Neuronal stem cell (in vitro differentiated cells): ENCODE measurements at regions not wholly inside any gene's neighbourhood (a gene's known extent, or its start where the extent isn't known, plus 50 kb on each side); places are given as distances from the start of the nearest gene placed in this dataset.

Experiments used
- DNase-seq: peaks from one replicate; pipeline ENCODE4 v3.0.0-alpha.2; 2013; ENCODE audit warnings: low spot score
- H2AFZ ChIP-seq: one replicate; pipeline ENCODE4 v1.6.1; 2013; ENCODE audit warnings: mild to moderate bottlenecking, low read length, inconsistent platforms
- H2AK5ac ChIP-seq: 2 replicates; pipeline ENCODE4 v1.6.1; 2013; ENCODE audit warnings: low read depth, mild to moderate bottlenecking, inconsistent platforms, low read length, moderate library complexity, mixed read lengths
- H2BK120ac ChIP-seq: 2 replicates; pipeline ENCODE4 v1.6.1; 2013; ENCODE audit warnings: low read depth, mild to moderate bottlenecking, inconsistent platforms, low read length, moderate library complexity, mixed read lengths
- H2BK12ac ChIP-seq: one replicate; pipeline ENCODE4 v1.6.1; 2013; ENCODE audit warnings: low read length, inconsistent platforms
- H2BK15ac ChIP-seq: 2 replicates; pipeline ENCODE4 v1.6.1; 2013; ENCODE audit warnings: mild to moderate bottlenecking, low read length, inconsistent platforms, mixed read lengths
- H2BK5ac ChIP-seq: one replicate; pipeline ENCODE4 v1.6.1; 2013; ENCODE audit warnings: inconsistent platforms, mild to moderate bottlenecking, low read length, moderate library complexity
- H3K14ac ChIP-seq: one replicate; pipeline ENCODE4 v1.6.1; 2013; ENCODE audit warnings: low read length, inconsistent platforms
- H3K18ac ChIP-seq: 2 replicates; pipeline ENCODE4 v1.6.1; 2013; ENCODE audit warnings: low read length, inconsistent platforms
- H3K23ac ChIP-seq: 2 replicates; pipeline ENCODE4 v1.6.1; 2013; ENCODE audit warnings: low read depth, mild to moderate bottlenecking, mixed read lengths, low read length, inconsistent platforms; ENCODE audit not compliant: poor library complexity
- H3K27ac ChIP-seq: replicated peaks from 3 replicates; pipeline ENCODE4 v1.5.1; 2013; ENCODE audit warnings: low read length, inconsistent platforms
- H3K27me3 ChIP-seq, 3 experiments: 2 replicates each; pipeline ENCODE4 v1.6.1; 2013; ENCODE audit warnings: low read length in 3 of 3, mild to moderate bottlenecking in 2 of 3, inconsistent platforms in 1 of 3, low read depth in 1 of 3, mixed read lengths in 1 of 3, moderate library complexity in 1 of 3; ENCODE audit not compliant: control insufficient read depth in 3 of 3, insufficient read depth in 3 of 3
- H3K36me3 ChIP-seq, 2 donors: replicated peaks in 1 of 2; 2 replicates each; pipeline ENCODE4 v1.6.1; 2013; ENCODE audit warnings: low read length in 2 of 2; ENCODE audit not compliant: control insufficient read depth in 2 of 2, insufficient read depth in 2 of 2
- H3K4ac ChIP-seq: 2 replicates; pipeline ENCODE4 v1.6.1; 2013; ENCODE audit warnings: inconsistent platforms, mild to moderate bottlenecking, low read length, moderate library complexity
- H3K4me1 ChIP-seq, 2 donors: 1 replicate in 1 of 2; 2 replicates in 1 of 2; pipeline ENCODE4 v1.6.1; 2013; ENCODE audit warnings: low read length in 2 of 2, low read depth in 1 of 2; ENCODE audit not compliant: control insufficient read depth in 2 of 2, insufficient read depth in 1 of 2
- H3K4me2 ChIP-seq: one replicate; pipeline ENCODE4 v1.6.1; 2013; ENCODE audit warnings: mild to moderate bottlenecking, low read length, inconsistent platforms; ENCODE audit not compliant: insufficient read depth, poor library complexity, severe bottlenecking
- H3K4me3 ChIP-seq, 2 donors: 2 replicates each; pipeline ENCODE4 v1.5.1; 2013; ENCODE audit warnings: low read length in 2 of 2, mild to moderate bottlenecking in 2 of 2, inconsistent platforms in 1 of 2, moderate library complexity in 1 of 2
- H3K79me1 ChIP-seq: one replicate; pipeline ENCODE4 v1.6.1; 2013; ENCODE audit warnings: low read depth, mild to moderate bottlenecking, inconsistent platforms, low read length, moderate library complexity
- H3K9ac ChIP-seq: one replicate; pipeline ENCODE4 v1.6.1; 2013; ENCODE audit warnings: mild to moderate bottlenecking, low read depth, low read length, inconsistent platforms; ENCODE audit not compliant: poor library complexity
- H3K9me3 ChIP-seq, 2 donors: replicated peaks in 1 of 2; 2 replicates each; pipeline versions ENCODE3 to v1.6.1; 2013; ENCODE audit warnings: low read length in 2 of 2, mild to moderate bottlenecking in 2 of 2, inconsistent platforms in 1 of 2, low read depth in 1 of 2, mixed read lengths in 1 of 2, moderate library complexity in 1 of 2; ENCODE audit not compliant: control insufficient read depth in 2 of 2, insufficient read depth in 1 of 2
- H4K8ac ChIP-seq: one replicate; pipeline ENCODE4 v1.6.1; 2013; ENCODE audit warnings: low read depth, mild to moderate bottlenecking, inconsistent platforms, low read length, moderate library complexity
- H4K91ac ChIP-seq: one replicate; pipeline ENCODE4 v1.6.1; 2013; ENCODE audit warnings: low read length, low read depth, mild to moderate bottlenecking, inconsistent platforms; ENCODE audit not compliant: poor library complexity
- WGBS, 2 donors: extraction: QIAGEN DNeasy Blood & Tissue Kit; methylation state at CpG; one replicate each; pipeline ENCODE4 v1.1.7; 2013; ENCODE audit warnings: missing lambda C conversion rate in 2 of 2, mixed read lengths in 1 of 2; ENCODE audit not compliant: insufficient read length in 2 of 2, insufficient replicate concordance in 1 of 2; ENCODE audit errors: extremely low coverage in 2 of 2; 5-methylcytosine and 5-hydroxymethylcytosine counted together

DNA sequence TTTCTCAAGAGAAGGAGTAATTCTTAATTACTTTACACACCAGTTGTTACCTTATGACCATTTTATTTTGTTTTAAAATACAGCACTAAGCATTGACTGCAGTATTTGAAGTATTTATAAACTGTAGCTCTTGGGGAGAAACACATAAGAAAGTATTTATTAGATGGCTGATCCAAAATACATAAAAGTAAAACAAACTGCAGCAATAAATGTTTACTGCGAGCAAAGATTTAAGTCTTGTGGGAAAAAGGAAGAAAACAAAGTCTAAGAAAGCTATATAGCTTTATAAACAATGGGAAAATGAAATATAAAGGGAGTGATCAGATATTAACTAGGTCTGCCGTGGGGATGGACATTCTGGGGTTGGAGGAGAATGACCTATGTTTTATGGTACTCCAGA, 347.2 kb upstream of the ZC3H15 start:
- peaks cover 0 to 7% of the 10 kb centered on the region in 2 donors for H3K4me1 ChIP-seq
- no peaks in the 10 kb centered on the region for H3K27me3 ChIP-seq
- H2AFZ ChIP-seq = no peak overlapping the region
- no peak overlapping the region for H3K23ac ChIP-seq
- no peaks in the 10 kb centered on the region for H3K36me3 ChIP-seq
- H2BK5ac ChIP-seq = no peak overlapping the region
- H4K8ac ChIP-seq = no peak overlapping the region
- H2BK15ac ChIP-seq = no peak overlapping the region
- no peak overlapping the region for H3K14ac ChIP-seq
- DNase-seq = no peak
- H3K4me3 ChIP-seq = no peak overlapping the region
- H2BK12ac ChIP-seq = no peak overlapping the region
- WGBS, 2 donors = no CpG with 5 or more reads among the region's 2 CpGs
- H3K4me2 ChIP-seq = no peak overlapping the region
- peaks cover 0 to 3% of the 10 kb centered on the region in 2 donors for H3K9me3 ChIP-seq
- H3K27ac ChIP-seq = no peak overlapping the region
- H4K91ac ChIP-seq = no peak overlapping the region
- H3K9ac ChIP-seq = no peak overlapping the region
- H3K18ac ChIP-seq = no peak overlapping the region
- no peaks in the 10 kb centered on the region for H3K79me1 ChIP-seq
- H2AK5ac ChIP-seq = no peak overlapping the region
- H3K4ac ChIP-seq = no peak overlapping the region
- no peak overlapping the region for H2BK120ac ChIP-seq

DNA sequence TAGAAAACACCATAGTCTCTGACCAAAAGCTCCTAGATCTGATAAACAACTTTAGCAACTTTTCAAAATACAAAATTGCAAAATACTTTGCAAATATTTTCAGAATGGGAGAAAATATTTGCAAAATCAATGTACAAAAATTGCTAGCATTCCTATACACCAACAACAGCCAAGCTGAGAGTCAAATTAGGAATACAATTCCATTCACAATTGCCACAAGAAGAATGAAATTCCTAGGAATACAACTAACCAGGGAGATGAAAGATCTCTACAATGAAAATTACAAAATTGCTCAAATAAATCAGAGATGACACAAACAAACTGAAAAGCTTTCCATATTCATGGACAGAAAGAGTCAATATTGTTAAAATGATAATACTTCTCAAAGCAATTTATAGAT, 327.0 kb upstream of the ZC3H15 start:
- no peak overlapping the region for H4K8ac ChIP-seq
- H3K4ac ChIP-seq = no peak overlapping the region
- no peak overlapping the region for H2BK15ac ChIP-seq
- H2BK5ac ChIP-seq = no peak overlapping the region
- H3K18ac ChIP-seq = no peak overlapping the region
- H2AFZ ChIP-seq = no peak overlapping the region
- peaks cover 0 to 4% of the 10 kb centered on the region in 2 donors for H3K9me3 ChIP-seq
- H4K91ac ChIP-seq = no peak overlapping the region
- H3K4me2 ChIP-seq = no peak overlapping the region
- H3K9ac ChIP-seq = no peak overlapping the region
- no peak overlapping the region for H2BK12ac ChIP-seq
- H3K27me3 ChIP-seq = no peaks in the 10 kb centered on the region
- no peak overlapping the region for H2BK120ac ChIP-seq
- no peak for DNase-seq
- no peaks in the 10 kb centered on the region for H3K36me3 ChIP-seq
- no peak overlapping the region for H3K27ac ChIP-seq
- H2AK5ac ChIP-seq = no peak overlapping the region
- no peak overlapping the region for H3K4me3 ChIP-seq
- H3K79me1 ChIP-seq = no peaks in the 10 kb centered on the region
- no peak overlapping the region for H3K14ac ChIP-seq
- no peak overlapping the region for H3K23ac ChIP-seq
- H3K4me1 ChIP-seq = no peaks in the 10 kb centered on the region

DNA sequence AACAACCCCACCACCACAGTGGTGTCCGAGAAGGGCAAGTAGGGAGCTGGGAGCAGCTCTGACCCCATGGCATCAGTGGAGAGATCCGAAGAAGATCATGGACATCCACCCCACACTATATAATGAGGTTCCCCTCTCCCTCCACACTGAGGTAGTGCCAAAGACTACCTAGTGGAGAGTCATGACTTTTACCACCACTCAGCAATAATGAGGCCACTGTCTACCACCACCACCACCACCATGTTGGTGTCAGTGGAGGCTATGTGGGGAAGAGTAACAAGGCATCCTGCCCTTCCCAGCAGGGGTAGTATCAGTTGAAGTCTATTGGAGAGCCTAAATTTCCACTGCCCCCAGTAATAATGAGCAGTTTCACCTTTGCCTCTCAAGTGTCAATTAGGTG, 321.7 kb upstream of the ZC3H15 start:
- Histone ChIP-seq H2BK12ac (no peak overlapping the region), H3K27ac (no peak overlapping the region), H3K4ac (no peak overlapping the region), H3K23ac (no peak overlapping the region), H3K9me3 (peaks cover 0 to 3% of the 10 kb centered on the region in 2 donors), H3K4me3 (no peak overlapping the region), H3K36me3 (no peaks in the 10 kb centered on the region), H3K14ac (no peak overlapping the region), H3K27me3 (no peaks in the 10 kb centered on the region), H3K79me1 (no peaks in the 10 kb centered on the region), H3K18ac (no peak overlapping the region), H4K8ac (no peak overlapping the region), H2BK5ac (no peak overlapping the region), H2AK5ac (no peak overlapping the region), H2BK120ac (no peak overlapping the region), H2BK15ac (no peak overlapping the region), H3K4me2 (no peak overlapping the region), H3K9ac (no peak overlapping the region), H4K91ac (no peak overlapping the region), H2AFZ (no peak overlapping the region), H3K4me1 (no peaks in the 10 kb centered on the region)
- DNase-seq = no peak
- no CpG with 5 or more reads among the region's 2 CpGs for WGBS, 2 donors

DNA sequence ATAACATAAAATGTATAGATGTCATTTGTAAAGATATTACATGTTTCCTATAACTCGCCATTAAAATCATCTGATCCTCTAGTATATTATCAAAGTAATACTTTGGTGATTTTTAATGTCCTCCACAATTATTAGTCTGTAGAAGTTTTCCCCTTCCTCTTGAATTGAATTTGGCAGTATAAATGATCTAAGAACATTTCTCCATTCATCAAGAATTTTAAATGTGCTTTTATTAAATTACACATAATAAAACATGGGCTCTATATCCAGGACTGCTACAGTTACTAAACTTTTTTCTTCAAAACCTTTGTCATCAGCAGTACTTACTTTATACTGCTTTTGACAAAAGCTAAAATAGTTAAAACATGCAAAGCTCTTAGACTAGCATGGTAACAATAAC, 315.4 kb upstream of the ZC3H15 start:
- no peak overlapping the region for H3K27ac ChIP-seq
- no peak overlapping the region for H2BK120ac ChIP-seq
- H3K14ac ChIP-seq = no peak overlapping the region
- no peak overlapping the region for H2AFZ ChIP-seq
- no peak overlapping the region for H3K4me2 ChIP-seq
- no peaks in the 10 kb centered on the region for H3K9me3 ChIP-seq
- H4K8ac ChIP-seq = no peak overlapping the region
- no peak overlapping the region for H2AK5ac ChIP-seq
- H2BK5ac ChIP-seq = no peak overlapping the region
- H3K9ac ChIP-seq = no peak overlapping the region
- no peak overlapping the region for H3K23ac ChIP-seq
- no peak overlapping the region for H2BK15ac ChIP-seq
- H3K36me3 ChIP-seq = no peaks in the 10 kb centered on the region
- H4K91ac ChIP-seq = no peak overlapping the region
- DNase-seq = no peak
- no peak overlapping the region for H3K4ac ChIP-seq
- no peaks in the 10 kb centered on the region for H3K4me1 ChIP-seq
- no peaks in the 10 kb centered on the region for H3K79me1 ChIP-seq
- no peak overlapping the region for H3K4me3 ChIP-seq
- H3K27me3 ChIP-seq = no peaks in the 10 kb centered on the region
- H3K18ac ChIP-seq = no peak overlapping the region
- WGBS, 2 donors = no CpG with 5 or more reads among the region's 1 CpG
- H2BK12ac ChIP-seq = no peak overlapping the region
